ENCODE measurements at regions not wholly inside any gene's neighbourhood (a gene's known extent, or its start where the extent isn't known, plus 50 kb on each side); places are given as distances from the start of the nearest gene placed in this dataset.

DNA sequence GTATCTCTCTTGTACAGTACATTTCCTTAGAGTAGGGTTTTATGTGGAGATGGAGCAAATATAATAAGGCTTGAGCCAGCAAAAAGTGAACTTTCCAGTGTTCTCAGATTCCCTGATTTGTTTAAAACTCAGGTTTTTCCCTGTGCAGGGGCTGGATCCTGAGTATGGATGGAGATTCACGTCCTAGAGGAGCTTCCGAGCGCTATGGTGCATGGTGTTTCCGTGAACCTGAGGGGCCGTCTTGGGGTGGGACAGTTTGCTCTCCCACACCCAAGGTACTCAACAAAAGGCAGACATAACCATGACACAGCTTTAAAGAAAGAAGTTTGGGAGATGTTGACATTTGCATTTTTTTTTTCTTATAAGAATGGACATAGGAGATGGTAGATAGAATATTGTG lies 122.5 kb downstream of the SEC23IP start:
- TF ChIP-seq POU2F2 (IDR thresholded peaks at IDR 0.05; ENCODE audit: low read depth, low read length) = no peak
- no peak for TF ChIP-seq TAF1 (IDR thresholded peaks at IDR 0.05; ENCODE audit: low read depth, low read length)
- no peak for TF ChIP-seq POLR2A (IDR thresholded peaks at IDR 0.05; ENCODE audit: low read depth, low read length)
- no peak for TF ChIP-seq SPI1 (IDR thresholded peaks at IDR 0.05; ENCODE audit: low read depth, low read length)
- TF ChIP-seq POLR2AphosphoS5 (IDR thresholded peaks at IDR 0.05; ENCODE audit: low read depth, low read length) = no peak
- no peak for TF ChIP-seq PAX5 (IDR thresholded peaks at IDR 0.05; ENCODE audit: insufficient read depth, low read length, severe bottlenecking)
- no peak for FAIRE-seq
- DNase-seq (ENCODE audit: insufficient read length, low spot score) = no peak

DNA sequence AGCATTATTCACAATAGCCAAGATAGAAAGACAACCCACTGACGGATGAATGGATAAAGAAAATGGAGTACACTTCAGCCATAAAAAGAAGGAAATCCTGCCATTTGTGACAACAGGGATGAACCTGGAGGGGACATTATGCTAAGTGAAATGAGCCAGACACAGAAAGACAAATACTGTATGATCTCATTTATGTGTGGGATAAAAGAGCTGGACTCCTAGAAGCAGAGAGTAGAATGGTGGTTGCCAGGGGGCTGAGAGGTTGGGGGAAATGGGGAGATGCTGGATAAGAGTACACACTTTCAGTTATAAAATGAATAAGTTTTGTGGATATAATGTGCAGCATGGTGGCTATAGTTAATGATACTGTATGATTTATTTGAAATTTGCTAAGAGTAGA lies 124.4 kb downstream of the SEC23IP start:
- FAIRE-seq (no peak), DNase-seq (ENCODE audit: insufficient read length, low spot score) (no peak)
- TF ChIP-seq PAX5 (IDR thresholded peaks at IDR 0.05; ENCODE audit: insufficient read depth, low read length, severe bottlenecking) = no peak
- TF ChIP-seq POLR2AphosphoS5 (IDR thresholded peaks at IDR 0.05; ENCODE audit: low read depth, low read length) = no peak
- no peak for TF ChIP-seq TAF1 (IDR thresholded peaks at IDR 0.05; ENCODE audit: low read depth, low read length)
- TF ChIP-seq POLR2A (IDR thresholded peaks at IDR 0.05; ENCODE audit: low read depth, low read length) = no peak
- TF ChIP-seq POU2F2 (IDR thresholded peaks at IDR 0.05; ENCODE audit: low read depth, low read length) = no peak
- no peak for TF ChIP-seq SPI1 (IDR thresholded peaks at IDR 0.05; ENCODE audit: low read depth, low read length)

DNA sequence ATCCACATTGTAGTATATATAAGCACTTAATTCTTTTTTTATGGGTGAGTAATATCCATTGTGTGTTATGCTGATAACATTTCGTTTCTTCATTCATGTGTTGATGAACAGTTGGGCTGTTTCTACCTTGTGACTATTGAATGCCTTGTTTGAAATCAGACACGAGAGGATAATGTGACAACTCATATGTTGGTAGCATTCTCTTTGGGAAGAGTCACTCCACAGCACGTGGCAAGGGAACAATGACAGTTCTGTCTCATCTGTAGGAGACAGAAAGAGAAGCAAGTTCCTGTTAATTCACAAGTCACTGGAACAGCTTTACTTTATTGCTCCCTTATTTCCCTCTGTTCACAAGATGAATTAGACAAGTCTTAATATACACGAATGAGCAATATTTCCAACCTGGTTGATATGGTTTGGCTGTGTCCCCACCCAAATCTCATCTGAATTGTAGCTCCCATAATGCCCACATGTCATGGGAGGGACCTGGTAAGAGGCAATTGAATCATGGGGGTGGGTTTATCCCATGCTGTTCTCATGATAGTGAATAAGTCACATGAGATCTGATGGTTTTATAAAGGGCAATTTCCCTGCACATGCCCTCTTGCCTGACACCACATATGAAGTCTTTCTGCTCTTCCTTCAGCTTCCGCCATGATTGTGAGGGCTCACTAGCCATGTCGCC lies 125.3 kb downstream of the SEC23IP start:
- DNase-seq (ENCODE audit: insufficient read length, low spot score) (no peak), FAIRE-seq (no peak)
- TF ChIP-seq POU2F2 (IDR thresholded peaks at IDR 0.05; ENCODE audit: low read depth, low read length) (no peak), SPI1 (IDR thresholded peaks at IDR 0.05; ENCODE audit: low read depth, low read length) (no peak), TAF1 (IDR thresholded peaks at IDR 0.05; ENCODE audit: low read depth, low read length) (no peak), POLR2AphosphoS5 (IDR thresholded peaks at IDR 0.05; ENCODE audit: low read depth, low read length) (no peak), POLR2A (IDR thresholded peaks at IDR 0.05; ENCODE audit: low read depth, low read length) (no peak)

DNA sequence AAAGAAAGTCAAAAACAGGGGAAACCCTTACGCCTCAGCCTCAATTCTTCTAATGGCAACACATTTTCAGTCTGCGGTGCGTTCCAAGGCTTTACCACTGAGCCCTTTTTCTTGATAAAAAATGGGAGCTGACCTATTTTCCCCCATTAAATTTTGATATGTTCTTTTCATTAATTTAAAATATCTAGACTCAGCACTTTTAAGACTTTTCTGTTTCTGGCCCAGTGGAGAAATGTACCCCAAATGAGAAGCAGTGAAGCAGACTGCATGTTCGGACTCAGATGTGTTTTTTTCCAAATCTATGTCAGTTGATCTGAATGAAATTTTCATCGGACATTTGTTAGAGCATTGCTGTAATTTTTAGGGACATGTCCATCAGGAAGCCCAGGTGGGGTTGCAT lies 126.2 kb downstream of the SEC23IP start:
- DNase-seq (ENCODE audit: insufficient read length, low spot score) (no peak), FAIRE-seq (no peak)
- TF ChIP-seq SPI1 (IDR thresholded peaks at IDR 0.05; ENCODE audit: low read depth, low read length) = no peak
- no peak for TF ChIP-seq PAX5 (IDR thresholded peaks at IDR 0.05; ENCODE audit: insufficient read depth, low read length, severe bottlenecking)
- TF ChIP-seq TAF1 (IDR thresholded peaks at IDR 0.05; ENCODE audit: low read depth, low read length) = no peak
- no peak for TF ChIP-seq POU2F2 (IDR thresholded peaks at IDR 0.05; ENCODE audit: low read depth, low read length)
- TF ChIP-seq POLR2A (IDR thresholded peaks at IDR 0.05; ENCODE audit: low read depth, low read length) = no peak
- TF ChIP-seq POLR2AphosphoS5 (IDR thresholded peaks at IDR 0.05; ENCODE audit: low read depth, low read length) = no peak

DNA sequence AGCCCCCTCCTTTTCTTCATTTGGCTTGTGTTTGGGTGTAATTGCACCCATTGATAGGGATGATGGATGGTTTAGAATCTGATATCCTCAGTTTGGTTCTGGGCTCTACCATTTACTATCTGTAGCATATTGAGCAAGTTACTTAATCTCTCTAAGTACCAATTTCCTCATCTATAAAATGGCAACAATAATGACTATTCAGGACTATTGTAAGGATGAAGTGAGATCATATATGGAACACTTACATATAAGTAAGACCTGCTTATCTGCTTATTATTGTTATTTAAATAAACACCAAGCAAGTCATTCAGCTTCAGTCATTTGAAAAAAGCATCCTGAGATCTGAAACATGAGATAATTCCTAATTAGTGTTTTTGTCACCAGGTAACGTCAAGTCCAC lies 127.0 kb downstream of the SEC23IP start:
- DNase-seq (ENCODE audit: insufficient read length, low spot score) = no peak
- no peak for FAIRE-seq

DNA sequence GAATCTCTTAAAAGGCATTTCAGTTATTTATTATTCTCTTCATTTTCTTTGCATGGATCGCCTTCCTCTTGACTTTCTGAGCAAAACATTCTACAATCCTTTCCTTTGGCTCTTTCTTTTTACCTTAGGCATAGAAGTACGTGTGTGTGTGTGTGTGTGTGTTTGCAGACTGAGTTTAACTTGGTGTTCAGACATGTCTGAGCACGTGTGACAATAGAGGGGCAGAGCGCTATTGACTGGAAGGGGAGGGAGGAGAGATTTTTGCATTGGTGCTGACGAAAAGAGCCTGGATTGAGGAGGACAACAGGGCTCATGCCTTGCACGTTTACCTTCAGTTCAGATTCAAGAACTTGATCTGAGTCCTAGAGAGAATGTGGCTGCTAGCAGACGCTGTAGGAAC lies 129.8 kb downstream of the SEC23IP start:
- no peak for TF ChIP-seq POU2F2 (IDR thresholded peaks at IDR 0.05; ENCODE audit: low read depth, low read length)
- no peak for TF ChIP-seq POLR2AphosphoS5 (IDR thresholded peaks at IDR 0.05; ENCODE audit: low read depth, low read length)
- TF ChIP-seq SPI1 (IDR thresholded peaks at IDR 0.05; ENCODE audit: low read depth, low read length) = no peak
- TF ChIP-seq POLR2A (IDR thresholded peaks at IDR 0.05; ENCODE audit: low read depth, low read length) = no peak
- no peak for TF ChIP-seq TAF1 (IDR thresholded peaks at IDR 0.05; ENCODE audit: low read depth, low read length)
- TF ChIP-seq PAX5 (IDR thresholded peaks at IDR 0.05; ENCODE audit: insufficient read depth, low read length, severe bottlenecking) = no peak
- DNase-seq (ENCODE audit: insufficient read length, low spot score) (no peak), FAIRE-seq (no peak)

More for the DNA sequence above, 127.0 kb downstream of the SEC23IP start:
- no peak for TF ChIP-seq PAX5 (IDR thresholded peaks at IDR 0.05; ENCODE audit: insufficient read depth, low read length, severe bottlenecking)
- no peak for TF ChIP-seq POU2F2 (IDR thresholded peaks at IDR 0.05; ENCODE audit: low read depth, low read length)

DNA sequence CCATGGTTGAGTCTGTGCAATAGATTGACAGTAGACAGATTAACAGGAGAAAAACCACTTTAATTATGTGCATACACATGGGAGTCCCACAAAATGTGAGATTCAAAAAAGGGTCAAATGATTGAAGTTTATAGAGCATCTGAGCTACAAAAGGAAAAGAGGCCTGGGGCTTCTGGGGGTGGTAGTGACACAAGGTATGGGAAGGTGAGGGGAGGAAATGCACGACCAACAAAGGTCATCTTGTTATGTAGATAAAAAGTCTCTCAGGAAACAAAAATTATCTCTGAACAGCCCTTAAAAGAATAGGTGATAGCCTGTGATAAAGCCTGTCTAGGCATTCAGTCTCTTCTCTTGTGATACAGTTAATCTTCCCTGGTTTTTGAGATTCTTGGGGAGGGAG lies 141.7 kb downstream of the SEC23IP start:
- TF ChIP-seq POU2F2 (IDR thresholded peaks at IDR 0.05; ENCODE audit: low read depth, low read length) = no peak
- TF ChIP-seq SPI1 (IDR thresholded peaks at IDR 0.05; ENCODE audit: low read depth, low read length) = no peak
- no peak for TF ChIP-seq PAX5 (IDR thresholded peaks at IDR 0.05; ENCODE audit: insufficient read depth, low read length, severe bottlenecking)
- no peak for TF ChIP-seq POLR2A (IDR thresholded peaks at IDR 0.05; ENCODE audit: low read depth, low read length)
- TF ChIP-seq POLR2AphosphoS5 (IDR thresholded peaks at IDR 0.05; ENCODE audit: low read depth, low read length) = no peak
- TF ChIP-seq TAF1 (IDR thresholded peaks at IDR 0.05; ENCODE audit: low read depth, low read length) = no peak
- DNase-seq (ENCODE audit: insufficient read length, low spot score) = no peak
- FAIRE-seq = no peak

DNA sequence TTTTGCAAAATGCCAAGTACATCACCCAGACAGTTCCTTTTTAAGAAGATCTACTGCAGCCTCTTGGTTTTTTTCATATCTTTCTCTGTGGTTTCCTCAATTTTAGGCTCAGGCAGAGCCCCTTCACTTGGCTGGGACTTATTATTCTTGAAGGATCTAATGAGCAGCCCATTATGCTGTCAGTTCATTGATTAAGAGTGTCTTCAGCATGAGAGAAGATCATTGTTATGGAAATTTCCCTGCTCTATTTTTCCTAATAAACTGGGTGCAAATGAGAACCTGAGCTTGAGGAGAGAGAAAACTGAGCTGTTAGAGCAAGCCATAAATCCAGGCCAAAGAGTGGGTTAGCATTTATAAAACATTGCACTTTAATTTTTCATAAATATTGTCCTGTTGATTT lies 146.5 kb downstream of the SEC23IP start:
- no peak for DNase-seq (ENCODE audit: insufficient read length, low spot score)
- FAIRE-seq = no peak
- TF ChIP-seq POLR2A (IDR thresholded peaks at IDR 0.05; ENCODE audit: low read depth, low read length) = no peak
- no peak for TF ChIP-seq PAX5 (IDR thresholded peaks at IDR 0.05; ENCODE audit: insufficient read depth, low read length, severe bottlenecking)
- no peak for TF ChIP-seq POLR2AphosphoS5 (IDR thresholded peaks at IDR 0.05; ENCODE audit: low read depth, low read length)
- TF ChIP-seq POU2F2 (IDR thresholded peaks at IDR 0.05; ENCODE audit: low read depth, low read length) = no peak
- TF ChIP-seq SPI1 (IDR thresholded peaks at IDR 0.05; ENCODE audit: low read depth, low read length) = no peak
- no peak for TF ChIP-seq TAF1 (IDR thresholded peaks at IDR 0.05; ENCODE audit: low read depth, low read length)

DNA sequence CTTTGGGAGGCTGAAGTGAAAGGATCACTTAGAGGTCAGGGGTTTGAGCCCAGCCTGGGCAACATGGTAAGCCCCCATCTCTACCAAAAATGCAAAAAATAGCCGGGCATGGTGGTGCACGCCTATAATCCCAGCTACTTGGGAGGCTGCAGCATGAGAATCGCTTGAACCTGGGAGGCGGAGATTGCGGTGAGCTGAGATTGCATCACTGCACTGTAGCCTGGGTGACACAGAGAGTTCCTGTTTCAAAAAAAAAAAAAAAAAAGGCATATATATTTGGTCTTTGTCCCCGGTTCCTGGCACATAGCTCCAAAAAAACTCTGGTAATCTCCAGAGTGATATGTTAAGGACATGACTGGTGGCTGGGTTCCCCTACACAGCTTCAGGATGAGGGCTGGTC lies 147.3 kb downstream of the SEC23IP start:
- no peak for FAIRE-seq
- no peak for TF ChIP-seq TAF1 (IDR thresholded peaks at IDR 0.05; ENCODE audit: low read depth, low read length)
- no peak for TF ChIP-seq PAX5 (IDR thresholded peaks at IDR 0.05; ENCODE audit: insufficient read depth, low read length, severe bottlenecking)
- TF ChIP-seq SPI1 (IDR thresholded peaks at IDR 0.05; ENCODE audit: low read depth, low read length) = no peak
- TF ChIP-seq POU2F2 (IDR thresholded peaks at IDR 0.05; ENCODE audit: low read depth, low read length) = no peak
- no peak for TF ChIP-seq POLR2A (IDR thresholded peaks at IDR 0.05; ENCODE audit: low read depth, low read length)
- TF ChIP-seq POLR2AphosphoS5 (IDR thresholded peaks at IDR 0.05; ENCODE audit: low read depth, low read length) = no peak
- DNase-seq (ENCODE audit: insufficient read length, low spot score) = no peak
